Neural cell (in vitro differentiated cells): ENCODE measurements at regions not wholly inside any gene's neighbourhood (a gene's known extent, or its start where the extent isn't known, plus 50 kb on each side); places are given as distances from the start of the nearest gene placed in this dataset.
A peak's percentile ranks its signal among the peaks of the same experiment; 100 is the strongest.

Experiments used
- H2AFZ ChIP-seq: fragments of 200-600, 300-800 bp; sonication (generic), shearing (Covaris generic); 2 replicates; pipeline ENCODE4 v1.6.0; 2014; ENCODE audit warnings: low read depth, mild to moderate bottlenecking, antibody characterized with exemption, low read length, moderate library complexity
- H3F3A ChIP-seq: fragments of 200-600 bp; shearing (Covaris generic); 2 replicates; pipeline ENCODE4 v1.6.1; 2016; ENCODE audit warnings: mild to moderate bottlenecking, moderate library complexity, mixed read lengths, antibody characterized with exemption, low read length; ENCODE audit not compliant: insufficient read depth, poor library complexity, severe bottlenecking
- H3K27ac ChIP-seq: fragments of 200-600, 300-800 bp; sonication (generic), shearing (Covaris generic); 2 replicates; pipeline ENCODE4 v1.5.1; 2014; ENCODE audit warnings: mild to moderate bottlenecking, low read length, moderate library complexity
- H3K27me3 ChIP-seq: fragments of 300-800, 200-600 bp; sonication (generic), shearing (Covaris generic); 2 replicates; pipeline ENCODE4 v1.6.0; 2014; ENCODE audit warnings: mild to moderate bottlenecking, low read depth, low read length, moderate library complexity; ENCODE audit not compliant: insufficient read depth
- H3K36me3 ChIP-seq: fragments of 300-800, 200-600 bp; sonication (generic), shearing (Covaris generic); 2 replicates; pipeline ENCODE4 v1.5.1; 2014; ENCODE audit warnings: mild to moderate bottlenecking, antibody characterized with exemption, low read length, moderate library complexity; ENCODE audit not compliant: insufficient read depth
- H3K4me2 ChIP-seq: fragments of 300-800, 200-600 bp; sonication (generic), shearing (Covaris generic); 2 replicates; pipeline ENCODE4 v1.6.0; 2014; ENCODE audit warnings: mild to moderate bottlenecking, low read length
- H3K4me3 ChIP-seq: fragments of 300-800, 200-600 bp; sonication (generic), shearing (Covaris generic); 2 replicates; pipeline ENCODE4 v1.5.1; 2014; ENCODE audit warnings: mild to moderate bottlenecking, low read length, moderate library complexity
- H3K79me2 ChIP-seq: fragments of 200-600 bp; shearing (Covaris generic); replicated peaks from 2 replicates; pipeline ENCODE4 v1.6.0; 2014; ENCODE audit warnings: mild to moderate bottlenecking, low read length, moderate library complexity; ENCODE audit not compliant: insufficient read depth
- H3K9ac ChIP-seq: fragments of 300-800, 200-600 bp; sonication (generic), shearing (Covaris generic); 2 replicates; pipeline ENCODE4 v1.6.1; 2016; ENCODE audit warnings: mild to moderate bottlenecking, low read length, mixed read lengths
- H3K9me2 ChIP-seq: fragments of 200-600 bp; shearing (Covaris generic); 2 replicates; pipeline ENCODE4 v1.6.1; 2016; ENCODE audit warnings: mild to moderate bottlenecking, low read length, mixed read lengths; ENCODE audit not compliant: insufficient read depth
- H3K9me3 ChIP-seq: fragments of 200-600, 300-800 bp; sonication (generic), shearing (Covaris generic); 2 replicates; pipeline ENCODE4 v1.6.1; 2016; ENCODE audit warnings: mild to moderate bottlenecking, mixed run types, low read length, moderate library complexity, mixed read lengths
- H4K20me1 ChIP-seq: fragments of 200-600 bp; shearing (Covaris generic); 2 replicates; pipeline ENCODE4 v1.6.1; 2016; ENCODE audit warnings: mild to moderate bottlenecking, mixed run types; ENCODE audit not compliant: insufficient read depth
- EP300 ChIP-seq: fragments of 450-650 bp; conservative IDR thresholded peaks from 2 replicates; pipeline ENCODE4 v1.6.1; 2014; ENCODE audit warnings: antibody characterized with exemption, mild to moderate bottlenecking, moderate library complexity; ENCODE audit not compliant: poor library complexity, severe bottlenecking
- EZH2 ChIP-seq: fragments of 200-600, 300-800 bp; shearing (Covaris generic), sonication (generic); IDR thresholded peaks from 2 replicates; pipeline ENCODE4 v1.6.1; 2014; ENCODE audit warnings: antibody characterized with exemption, low read length, borderline replicate concordance, mild to moderate bottlenecking; ENCODE audit not compliant: insufficient read depth, poor library complexity, severe bottlenecking
- MXI1 ChIP-seq: fragments of 450-650 bp; conservative IDR thresholded peaks from 2 replicates; pipeline ENCODE4 v1.6.1; 2014; ENCODE audit warnings: antibody characterized with exemption, mild to moderate bottlenecking; ENCODE audit not compliant: poor library complexity, severe bottlenecking
- POLR2AphosphoS5 ChIP-seq: IDR thresholded peaks from 2 replicates; pipeline ENCODE4 v1.6.1; 2012
- RAD21 ChIP-seq: fragments of 450-650 bp; conservative IDR thresholded peaks from 2 replicates; pipeline ENCODE4 v1.6.1; 2014; ENCODE audit warnings: antibody characterized with exemption, mild to moderate bottlenecking, moderate library complexity
- SMC3 ChIP-seq: fragments of 450-650 bp; conservative IDR thresholded peaks from 2 replicates; pipeline ENCODE4 v1.6.1; 2014; ENCODE audit warnings: antibody characterized with exemption, mild to moderate bottlenecking, moderate library complexity; ENCODE audit not compliant: poor library complexity
- TAF1 ChIP-seq: IDR thresholded peaks from 2 replicates; pipeline ENCODE4 v1.6.1; 2012; ENCODE audit warnings: low read depth
- TF ChIP-seq, protein P1 (sequence below): IDR thresholded peaks from 2 replicates; pipeline ENCODE4 v1.6.1; 2012; ENCODE audit warnings: borderline replicate concordance
- TF ChIP-seq, protein P2 (sequence below): fragments of 450-650 bp; IDR thresholded peaks from 2 replicates; pipeline ENCODE4 v1.5.1; 2014; ENCODE audit warnings: antibody characterized with exemption, mild to moderate bottlenecking, moderate library complexity; ENCODE audit not compliant: poor library complexity, severe bottlenecking

DNA sequence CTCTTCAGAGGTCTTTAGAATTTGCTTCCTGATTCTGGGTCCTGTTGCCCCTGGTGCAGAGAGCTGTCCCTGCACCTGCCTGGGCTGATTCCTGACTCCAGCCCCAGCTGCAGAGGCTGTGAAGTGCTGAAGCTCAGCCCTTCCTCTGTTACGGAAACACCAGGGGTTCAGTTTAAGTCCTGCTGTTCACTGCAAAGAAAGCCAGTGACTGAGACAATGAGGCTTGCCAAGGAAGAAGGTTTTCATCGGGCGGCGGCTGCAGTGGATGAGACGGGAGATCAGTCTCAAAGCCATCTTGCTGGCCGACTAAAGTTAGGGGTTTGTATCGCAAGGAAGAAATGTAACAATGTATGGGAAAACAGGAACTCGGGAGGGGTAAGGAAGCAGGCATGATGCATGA is 142.4 kb upstream of the ZNF236 start:
- Histone ChIP-seq H3K4me2 (no peak overlapping the region), H3K4me3 (no peak overlapping the region), H3K9me2 (no peaks in the 10 kb centered on the region), H4K20me1 (no peaks in the 10 kb centered on the region), H2AFZ (no peak overlapping the region), H3K79me2 (no peaks in the 10 kb centered on the region), H3K27me3 (no peaks in the 10 kb centered on the region), H3K9me3 (no peaks in the 10 kb centered on the region), H3K9ac (no peak overlapping the region), H3F3A (no peaks in the 10 kb centered on the region), H3K36me3 (no peaks in the 10 kb centered on the region), H3K27ac (no peak overlapping the region)
- TF ChIP-seq RAD21 (no peak), MXI1 (no peak), TAF1 (no peak), POLR2AphosphoS5 (no peak), EZH2 (no peak), SMC3 (no peak), EP300 (no peak)
- TF ChIP-seq, protein P1, sequence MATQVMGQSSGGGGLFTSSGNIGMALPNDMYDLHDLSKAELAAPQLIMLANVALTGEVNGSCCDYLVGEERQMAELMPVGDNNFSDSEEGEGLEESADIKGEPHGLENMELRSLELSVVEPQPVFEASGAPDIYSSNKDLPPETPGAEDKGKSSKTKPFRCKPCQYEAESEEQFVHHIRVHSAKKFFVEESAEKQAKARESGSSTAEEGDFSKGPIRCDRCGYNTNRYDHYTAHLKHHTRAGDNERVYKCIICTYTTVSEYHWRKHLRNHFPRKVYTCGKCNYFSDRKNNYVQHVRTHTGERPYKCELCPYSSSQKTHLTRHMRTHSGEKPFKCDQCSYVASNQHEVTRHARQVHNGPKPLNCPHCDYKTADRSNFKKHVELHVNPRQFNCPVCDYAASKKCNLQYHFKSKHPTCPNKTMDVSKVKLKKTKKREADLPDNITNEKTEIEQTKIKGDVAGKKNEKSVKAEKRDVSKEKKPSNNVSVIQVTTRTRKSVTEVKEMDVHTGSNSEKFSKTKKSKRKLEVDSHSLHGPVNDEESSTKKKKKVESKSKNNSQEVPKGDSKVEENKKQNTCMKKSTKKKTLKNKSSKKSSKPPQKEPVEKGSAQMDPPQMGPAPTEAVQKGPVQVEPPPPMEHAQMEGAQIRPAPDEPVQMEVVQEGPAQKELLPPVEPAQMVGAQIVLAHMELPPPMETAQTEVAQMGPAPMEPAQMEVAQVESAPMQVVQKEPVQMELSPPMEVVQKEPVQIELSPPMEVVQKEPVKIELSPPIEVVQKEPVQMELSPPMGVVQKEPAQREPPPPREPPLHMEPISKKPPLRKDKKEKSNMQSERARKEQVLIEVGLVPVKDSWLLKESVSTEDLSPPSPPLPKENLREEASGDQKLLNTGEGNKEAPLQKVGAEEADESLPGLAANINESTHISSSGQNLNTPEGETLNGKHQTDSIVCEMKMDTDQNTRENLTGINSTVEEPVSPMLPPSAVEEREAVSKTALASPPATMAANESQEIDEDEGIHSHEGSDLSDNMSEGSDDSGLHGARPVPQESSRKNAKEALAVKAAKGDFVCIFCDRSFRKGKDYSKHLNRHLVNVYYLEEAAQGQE: no peak
- TF ChIP-seq, protein P2, sequence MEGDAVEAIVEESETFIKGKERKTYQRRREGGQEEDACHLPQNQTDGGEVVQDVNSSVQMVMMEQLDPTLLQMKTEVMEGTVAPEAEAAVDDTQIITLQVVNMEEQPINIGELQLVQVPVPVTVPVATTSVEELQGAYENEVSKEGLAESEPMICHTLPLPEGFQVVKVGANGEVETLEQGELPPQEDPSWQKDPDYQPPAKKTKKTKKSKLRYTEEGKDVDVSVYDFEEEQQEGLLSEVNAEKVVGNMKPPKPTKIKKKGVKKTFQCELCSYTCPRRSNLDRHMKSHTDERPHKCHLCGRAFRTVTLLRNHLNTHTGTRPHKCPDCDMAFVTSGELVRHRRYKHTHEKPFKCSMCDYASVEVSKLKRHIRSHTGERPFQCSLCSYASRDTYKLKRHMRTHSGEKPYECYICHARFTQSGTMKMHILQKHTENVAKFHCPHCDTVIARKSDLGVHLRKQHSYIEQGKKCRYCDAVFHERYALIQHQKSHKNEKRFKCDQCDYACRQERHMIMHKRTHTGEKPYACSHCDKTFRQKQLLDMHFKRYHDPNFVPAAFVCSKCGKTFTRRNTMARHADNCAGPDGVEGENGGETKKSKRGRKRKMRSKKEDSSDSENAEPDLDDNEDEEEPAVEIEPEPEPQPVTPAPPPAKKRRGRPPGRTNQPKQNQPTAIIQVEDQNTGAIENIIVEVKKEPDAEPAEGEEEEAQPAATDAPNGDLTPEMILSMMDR: no peak

DNA sequence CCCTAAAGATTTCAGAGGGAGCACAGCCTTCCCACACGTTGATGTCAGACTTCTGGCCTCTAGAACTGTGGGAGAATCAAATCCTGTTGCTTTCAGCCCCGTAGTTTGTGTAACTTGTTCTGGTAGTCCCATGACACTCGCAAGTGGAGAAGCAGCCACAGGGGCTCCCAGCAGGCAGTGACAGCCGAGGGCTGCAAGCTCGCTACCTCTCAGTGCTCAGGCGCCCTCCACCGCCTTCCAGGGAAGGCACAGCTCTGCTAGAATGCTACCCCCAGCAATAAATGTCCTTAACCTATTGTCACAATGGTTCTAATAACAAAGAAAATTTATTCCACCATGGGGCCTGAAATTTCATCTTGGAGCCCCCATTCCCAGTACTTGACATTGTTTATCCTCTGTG is 143.1 kb upstream of the ZNF236 start:
- H3K79me2 ChIP-seq: no peaks in the 10 kb centered on the region
- H3K9me2 ChIP-seq: no peaks in the 10 kb centered on the region
- no peak overlapping the region for H2AFZ ChIP-seq
- no peak overlapping the region for H3K4me3 ChIP-seq
- TF ChIP-seq EZH2: no peak
- TF ChIP-seq, protein P2: peak; percentile 54
- no peak for TF ChIP-seq EP300
- no peak for TF ChIP-seq POLR2AphosphoS5
- peak; percentile 64 for TF ChIP-seq RAD21
- peak; percentile 61 for TF ChIP-seq SMC3
- TF ChIP-seq, protein P1: no peak
- H3F3A ChIP-seq: no peaks in the 10 kb centered on the region
- no peaks in the 10 kb centered on the region for H3K36me3 ChIP-seq
- no peaks in the 10 kb centered on the region for H3K9me3 ChIP-seq
- no peaks in the 10 kb centered on the region for H3K27me3 ChIP-seq
- no peaks in the 10 kb centered on the region for H4K20me1 ChIP-seq
- H3K9ac ChIP-seq: no peak overlapping the region
- H3K27ac ChIP-seq: no peak overlapping the region
- no peak overlapping the region for H3K4me2 ChIP-seq
